ENCODE measurements at regions not wholly inside any gene's neighbourhood (a gene's known extent, or its start where the extent isn't known, plus 50 kb on each side); places are given as distances from the start of the nearest gene placed in this dataset.

- Mint-ChIP-seq H3K4me3 (ENCODE audit: unreplicated experiment) (no peak overlapping the region), H3K27me3 (ENCODE audit: unreplicated experiment) (no peaks in the 10 kb centered on the region), H3K36me3 (ENCODE audit: unreplicated experiment) (no peaks in the 10 kb centered on the region), H3K27ac (ENCODE audit: unreplicated experiment) (no peak overlapping the region), H3K9me3 (ENCODE audit: unreplicated experiment) (peaks cover 6% of the 10 kb centered on the region), H3K4me1 (ENCODE audit: unreplicated experiment) (peaks cover 8% of the 10 kb centered on the region)
- no peak for TF ChIP-seq CTCF (IDR thresholded peaks at IDR 0.05)
- no peak for DNase-seq (ENCODE audit: extremely low spot score, unreplicated experiment)
Measured at GRCh38 chr4:120005527-120005926, 61.1 kb downstream of the MAD2L1 start.

GRCh38 chr4:120005076-120005475, 61.6 kb downstream of the MAD2L1 start:
- Mint-ChIP-seq H3K9me3 (ENCODE audit: unreplicated experiment) (peaks cover 6% of the 10 kb centered on the region), H3K27me3 (ENCODE audit: unreplicated experiment) (no peaks in the 10 kb centered on the region), H3K4me3 (ENCODE audit: unreplicated experiment) (no peak overlapping the region), H3K36me3 (ENCODE audit: unreplicated experiment) (no peaks in the 10 kb centered on the region), H3K27ac (ENCODE audit: unreplicated experiment) (no peak overlapping the region), H3K4me1 (ENCODE audit: unreplicated experiment) (peaks cover 8% of the 10 kb centered on the region)
- TF ChIP-seq CTCF (IDR thresholded peaks at IDR 0.05): no peak
- DNase-seq (ENCODE audit: extremely low spot score, unreplicated experiment): no peak

- H3K36me3 Mint-ChIP-seq (ENCODE audit: unreplicated experiment): no peaks in the 10 kb centered on the region
- no peak for DNase-seq (ENCODE audit: extremely low spot score, unreplicated experiment)
- H3K27me3 Mint-ChIP-seq (ENCODE audit: unreplicated experiment): no peaks in the 10 kb centered on the region
- H3K4me3 Mint-ChIP-seq (ENCODE audit: unreplicated experiment): no peak overlapping the region
- H3K27ac Mint-ChIP-seq (ENCODE audit: unreplicated experiment): no peak overlapping the region
- no peak for TF ChIP-seq CTCF (IDR thresholded peaks at IDR 0.05)
- H3K4me1 Mint-ChIP-seq (ENCODE audit: unreplicated experiment): peaks cover 8% of the 10 kb centered on the region
- peaks cover 6% of the 10 kb centered on the region for H3K9me3 Mint-ChIP-seq (ENCODE audit: unreplicated experiment)
Measured at GRCh38 chr4:120004054-120004453, 62.6 kb downstream of the MAD2L1 start.

GRCh38 chr4:120003193-120003592, 63.5 kb downstream of the MAD2L1 start:
- H3K4me3 Mint-ChIP-seq (ENCODE audit: unreplicated experiment): no peak overlapping the region
- no peak for TF ChIP-seq CTCF (IDR thresholded peaks at IDR 0.05)
- H3K36me3 Mint-ChIP-seq (ENCODE audit: unreplicated experiment): no peaks in the 10 kb centered on the region
- H3K27me3 Mint-ChIP-seq (ENCODE audit: unreplicated experiment): no peaks in the 10 kb centered on the region
- H3K4me1 Mint-ChIP-seq (ENCODE audit: unreplicated experiment): peaks cover 8% of the 10 kb centered on the region
- H3K27ac Mint-ChIP-seq (ENCODE audit: unreplicated experiment): no peak overlapping the region
- H3K9me3 Mint-ChIP-seq (ENCODE audit: unreplicated experiment): peaks cover 6% of the 10 kb centered on the region
- DNase-seq (ENCODE audit: extremely low spot score, unreplicated experiment): no peak

GRCh38 chr4:120001850-120002249, 64.8 kb downstream of the MAD2L1 start:
- Mint-ChIP-seq H3K4me3 (ENCODE audit: unreplicated experiment) (no peak overlapping the region), H3K36me3 (ENCODE audit: unreplicated experiment) (no peaks in the 10 kb centered on the region), H3K27ac (ENCODE audit: unreplicated experiment) (no peak overlapping the region), H3K4me1 (ENCODE audit: unreplicated experiment) (no peaks in the 10 kb centered on the region), H3K9me3 (ENCODE audit: unreplicated experiment) (peaks cover 6% of the 10 kb centered on the region), H3K27me3 (ENCODE audit: unreplicated experiment) (no peaks in the 10 kb centered on the region)
- DNase-seq (ENCODE audit: extremely low spot score, unreplicated experiment): no peak
- no peak for TF ChIP-seq CTCF (IDR thresholded peaks at IDR 0.05)
